ENCODE measurements at regions not wholly inside any gene's neighbourhood (a gene's known extent, or its start where the extent isn't known, plus 50 kb on each side); places are given as distances from the start of the nearest gene placed in this dataset.

DNA sequence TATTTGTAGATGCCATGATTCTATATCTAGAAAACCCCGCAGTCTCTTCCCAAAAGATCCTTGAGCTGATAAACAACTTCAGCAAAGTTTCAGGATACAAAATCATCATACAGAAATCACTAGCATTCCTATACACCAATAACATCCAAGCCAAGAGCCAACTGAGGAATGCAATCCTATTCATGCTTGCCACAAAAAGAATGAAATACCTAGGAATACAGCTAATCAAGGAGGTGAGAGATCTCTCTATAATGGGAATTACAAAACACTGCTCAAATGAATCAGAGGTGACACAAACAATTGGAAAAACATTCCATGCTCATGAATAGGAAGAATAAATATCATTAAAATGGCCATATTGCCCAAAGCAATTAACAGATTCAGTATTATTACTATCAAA lies 551.4 kb upstream of the SLC39A10 start:
- ChIA-PET CTCF (interaction anchor here (1.3 kb wide), 1 partner anchor 10 kb away, joined by 6 read pairs; no protein-coding TSS in a partner anchor), RAD21 (ENCODE audit: unreplicated experiment) (interaction anchor here (0.9 kb wide), 1 partner anchor 11 kb away, joined by 3 read pairs; no protein-coding TSS in a partner anchor), POLR2A (no interaction called here), SMC1A (ENCODE audit: uncharacterized antibody, unreplicated experiment) (interaction anchor here (0.6 to 1.2 kb wide), 3 partner anchors 10 to 977 kb away, joined by 3 to 6 read pairs (median 3); no protein-coding TSS in a partner anchor)
- Histone ChIP-seq H3K4me1 (ENCODE audit: control insufficient read depth, insufficient read depth, low read length) (no peaks in the 10 kb centered on the region), H3K9ac (ENCODE audit: control insufficient read depth, insufficient read depth, low read length) (no peak overlapping the region), H3K4me2 (ENCODE audit: control insufficient read depth, insufficient read depth) (no peak overlapping the region), H3K27me3 (replicated peaks in 1 of 2; ENCODE audit: control insufficient read depth in 2 of 2, insufficient read depth in 2 of 2, low read length in 1 of 2) (no peaks in the 10 kb centered on the region), H3K4me3 (no peak overlapping the region), H3K27ac (ENCODE audit: control insufficient read depth, insufficient read depth) (no peak overlapping the region), H4K20me1 (ENCODE audit: control insufficient read depth, insufficient read depth) (no peaks in the 10 kb centered on the region), H3K9me3 (replicated peaks; ENCODE audit: control insufficient read depth, insufficient read depth, low read length) (no peaks in the 10 kb centered on the region), H3K36me3 (ENCODE audit: control insufficient read depth in 2 of 2, insufficient read depth in 2 of 2, low read length in 1 of 2) (no peaks in the 10 kb centered on the region), H2AFZ (ENCODE audit: control insufficient read depth, low read depth, low read length) (no peak overlapping the region), H3K79me2 (ENCODE audit: control insufficient read depth, insufficient read depth, low read length) (no peaks in the 10 kb centered on the region)
- 0% methylated on average over 1 of the region's 1 CpG for WGBS (ENCODE audit: insufficient coverage, insufficient replicate concordance, low lambda C conversion rate, missing lambda C conversion rate)
- ATAC-seq (no peak), FAIRE-seq (no peak), DNase-seq (ENCODE audit: low read depth, low spot score) (no peak)
- TF ChIP-seq, protein P1, sequence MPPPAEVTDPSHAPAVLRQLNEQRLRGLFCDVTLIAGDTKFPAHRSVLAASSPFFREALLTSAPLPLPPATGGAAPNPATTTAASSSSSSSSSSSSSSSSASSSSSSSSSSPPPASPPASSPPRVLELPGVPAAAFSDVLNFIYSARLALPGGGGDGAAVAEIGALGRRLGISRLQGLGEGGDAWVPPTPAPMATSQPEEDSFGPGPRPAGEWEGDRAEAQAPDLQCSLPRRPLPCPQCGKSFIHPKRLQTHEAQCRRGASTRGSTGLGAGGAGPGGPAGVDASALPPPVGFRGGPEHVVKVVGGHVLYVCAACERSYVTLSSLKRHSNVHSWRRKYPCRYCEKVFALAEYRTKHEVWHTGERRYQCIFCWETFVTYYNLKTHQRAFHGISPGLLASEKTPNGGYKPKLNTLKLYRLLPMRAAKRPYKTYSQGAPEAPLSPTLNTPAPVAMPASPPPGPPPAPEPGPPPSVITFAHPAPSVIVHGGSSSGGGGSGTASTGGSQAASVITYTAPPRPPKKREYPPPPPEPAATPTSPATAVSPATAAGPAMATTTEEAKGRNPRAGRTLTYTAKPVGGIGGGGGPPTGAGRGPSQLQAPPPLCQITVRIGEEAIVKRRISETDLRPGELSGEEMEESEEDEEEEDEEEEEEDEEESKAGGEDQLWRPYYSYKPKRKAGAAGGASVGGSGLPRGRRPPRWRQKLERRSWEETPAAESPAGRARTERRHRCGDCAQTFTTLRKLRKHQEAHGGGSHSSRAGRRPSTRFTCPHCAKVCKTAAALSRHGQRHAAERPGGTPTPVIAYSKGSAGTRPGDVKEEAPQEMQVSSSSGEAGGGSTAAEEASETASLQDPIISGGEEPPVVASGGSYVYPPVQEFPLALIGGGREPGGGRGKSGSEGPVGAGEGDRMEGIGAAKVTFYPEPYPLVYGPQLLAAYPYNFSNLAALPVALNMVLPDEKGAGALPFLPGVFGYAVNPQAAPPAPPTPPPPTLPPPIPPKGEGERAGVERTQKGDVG (CRISPR knock-in tag; IDR thresholded peaks at IDR 0.05) = no peak
- TF ChIP-seq SREBF1 (IDR thresholded peaks at IDR 0.05; ENCODE audit: low read length) (no peak), RCOR1 (conservative IDR thresholded peaks at IDR 0.05; ENCODE audit: low read depth, low read length) (no peak), GATAD2B (conservative IDR thresholded peaks at IDR 0.05; ENCODE audit: low read depth) (no peak), HCFC1 (IDR thresholded peaks at IDR 0.05; ENCODE audit: low read length) (no peak), CUX1 (IDR thresholded peaks at IDR 0.05; ENCODE audit: insufficient replicate concordance, low read depth, low read length) (no peak), FOS (IDR thresholded peaks at IDR 0.05; ENCODE audit: borderline replicate concordance, extremely low read depth, insufficient read length) (no peak)
- no TSS peak for BruUV-seq (replicated peaks)
- intact Hi-C loops (cut with micrococcal nuclease; ENCODE audit: unreplicated experiment) = no loop called here
- in situ Hi-C loops (cut with MboI) = no loop called here

Measured in GM12878 (cell line).